Vagina (tissue), 2 donors: ENCODE measurements at regions not wholly inside any gene's neighbourhood (a gene's known extent, or its start where the extent isn't known, plus 50 kb on each side); places are given as distances from the start of the nearest gene placed in this dataset.

ENCODE experiments used
- CTCF ChIP-seq, 3 experiments: fragments of 450-650 bp in 2 of 3; fragments of 200-600 bp in 1 of 3; sonication (generic) in 1 of 3; IDR thresholded peaks; one replicate each; pipeline ENCODE4 v1.5.1; 2017 to 2019; ENCODE audit warnings: antibody characterized with exemption in 3 of 3, mild to moderate bottlenecking in 2 of 3, moderate library complexity in 2 of 3
- POLR2A ChIP-seq, 2 donors: fragments of 450-650 bp; IDR thresholded peaks; one replicate each; pipeline ENCODE4 v1.6.1; 2017; ENCODE audit warnings: antibody characterized with exemption in 2 of 2, mild to moderate bottlenecking in 2 of 2, moderate library complexity in 2 of 2

GRCh38 chr7:94276027-94276426 lies 118.7 kb upstream of the COL1A2 start:
- TF ChIP-seq CTCF (IDR thresholded peaks at IDR 0.05) (no peak), POLR2A (IDR thresholded peaks at IDR 0.05) (no peak)
